K562 (cell line): ENCODE measurements at regions not wholly inside any gene's neighbourhood (a gene's known extent, or its start where the extent isn't known, plus 50 kb on each side); places are given as distances from the start of the nearest gene placed in this dataset.

ENCODE experiments used
- ATAC-seq: fragments of 200-7000 bp; cut with Tn5 transposase; 3 replicates; pipeline ENCODE4 v1.9.1; 2020; ENCODE audit warnings: moderate library complexity
- BruUV-seq: library from RNA; stranded (reverse); fragments of 400-500 nt; replicated peaks from 2 replicates; lab custom pipeline; 2021; lab: Mats Ljungman, UMichigan
- CTCF ChIA-PET: fragments of 300-600 bp; formaldehyde crosslinking; extraction: SDS; loops from one replicate; lab custom pipeline; 2021; ENCODE audit warnings: low intra/inter-chr PET ratio; lab: Yijun Ruan, JAX
- POLR2A ChIA-PET: fragments of 300-600, 350-650 bp; sonication (Branson Sonifier 250); formaldehyde crosslinking; extraction: SDS; loops from one replicate; lab custom pipeline; 2021; ENCODE audit warnings: antibody characterized with exemption, inconsistent platforms; lab: Yijun Ruan, JAX
- DNase-seq, 4 experiments: peaks; one replicate each; pipeline versions ENCODE4 v3.0.0 to v3.0.0-alpha.2; 2011 to 2018; ENCODE audit warnings: low spot score in 3 of 4, mixed read lengths in 3 of 4; ENCODE audit errors: extremely low read depth in 1 of 4
- FAIRE-seq: peaks from 2 replicates; lab custom pipeline; 2011; peaks lifted over from hg19 to GRCh38; lab: Jason Lieb, UNC
- H2AFZ ChIP-seq: 2 replicates; pipeline ENCODE4 v1.6.0; 2011; ENCODE audit warnings: low read depth, low read length, control low read depth, inconsistent platforms
- H3K27ac ChIP-seq: fragments of 200-600 bp; 3 replicates; pipeline ENCODE4 v1.8.0; 2011; ENCODE audit warnings: low read depth, mild to moderate bottlenecking, control low read depth, inconsistent platforms, low read length, moderate library complexity, mixed read lengths; ENCODE audit errors: extremely low read depth
- H3K27me3 ChIP-seq, 2 experiments: fragments of 300-600 bp in 1 of 2; 2 replicates in 1 of 2; 3 replicates in 1 of 2; pipeline versions ENCODE4 v1.6.0 to v1.8.0; 2011; ENCODE audit warnings: inconsistent platforms in 2 of 2, low read length in 2 of 2, mild to moderate bottlenecking in 1 of 2, mixed read lengths in 1 of 2, moderate library complexity in 1 of 2; ENCODE audit not compliant: control insufficient read depth in 2 of 2, insufficient read depth in 2 of 2
- H3K36me3 ChIP-seq: fragments of 300-600 bp; 3 replicates; pipeline ENCODE4 v1.8.0; 2011; ENCODE audit warnings: mild to moderate bottlenecking, low read length, inconsistent platforms; ENCODE audit not compliant: control insufficient read depth, insufficient read depth
- H3K4me1 ChIP-seq, 2 experiments: fragments of 200-600 bp in 1 of 2; replicated peaks in 1 of 2; 2 replicates in 1 of 2; 3 replicates in 1 of 2; pipeline versions ENCODE4 v1.5.1 to v1.8.0; 2011; ENCODE audit warnings: inconsistent platforms in 2 of 2, low read length in 2 of 2, mild to moderate bottlenecking in 1 of 2, mixed read lengths in 1 of 2, moderate library complexity in 1 of 2; ENCODE audit not compliant: control insufficient read depth in 2 of 2, insufficient read depth in 2 of 2
- H3K4me2 ChIP-seq: 2 replicates; pipeline ENCODE4 v1.6.1; 2011; ENCODE audit warnings: low read length, control low read depth, inconsistent platforms, mixed read lengths; ENCODE audit not compliant: insufficient read depth
- H3K4me3 ChIP-seq: fragments of 200-600 bp; sonication (generic), shearing (Covaris generic); 2 replicates; pipeline ENCODE4 v1.5.1; 2016; ENCODE audit warnings: control low read depth, inconsistent platforms
- H3K79me2 ChIP-seq: fragments of 200-600 bp; 3 replicates; pipeline ENCODE4 v1.8.0; 2011; ENCODE audit warnings: low read length, inconsistent platforms; ENCODE audit not compliant: control insufficient read depth, insufficient read depth
- H3K9ac ChIP-seq, 2 experiments: 2 replicates each; pipeline versions ENCODE4 v1.6.0 to v1.6.1; 2011; ENCODE audit warnings: low read depth in 2 of 2, low read length in 2 of 2, control low read depth in 1 of 2, inconsistent platforms in 1 of 2, mild to moderate bottlenecking in 1 of 2, mixed read lengths in 1 of 2; ENCODE audit not compliant: insufficient read depth in 1 of 2
- H3K9me1 ChIP-seq: one replicate; pipeline ENCODE4 v1.6.0; 2011; ENCODE audit warnings: inconsistent platforms, mild to moderate bottlenecking, low read length, moderate library complexity; ENCODE audit not compliant: control insufficient read depth, insufficient read depth
- H3K9me3 ChIP-seq: replicated peaks from 2 replicates; pipeline ENCODE4 v1.5.1; 2011; ENCODE audit warnings: low read depth, low read length, inconsistent platforms; ENCODE audit not compliant: control insufficient read depth, insufficient read depth
- H4K20me1 ChIP-seq: replicated peaks from 2 replicates; pipeline ENCODE4 v1.6.1; 2011; ENCODE audit warnings: low read length, inconsistent platforms, mixed read lengths; ENCODE audit not compliant: control insufficient read depth, insufficient read depth
- DNMT1 ChIP-seq: fragments of 450-650 bp; IDR thresholded peaks from 2 replicates; pipeline ENCODE4 v1.6.1; 2016; ENCODE audit warnings: antibody characterized with exemption, mild to moderate bottlenecking
- FIP1L1 ChIP-seq: fragments of 200-400 bp; formaldehyde crosslinking; IDR thresholded peaks from 2 replicates; pipeline ENCODE4 v1.6.1; 2018; ENCODE audit warnings: mild to moderate bottlenecking, low read depth, low read length; ENCODE audit not compliant: poor library complexity, severe bottlenecking
- JUND ChIP-seq, 2 experiments: IDR thresholded peaks; 2 replicates in 1 of 2; 3 replicates in 1 of 2; pipeline ENCODE4 v1.6.1; 2011; ENCODE audit warnings: borderline replicate concordance in 2 of 2, low read depth in 2 of 2, low read length in 2 of 2, improper control_type of control experiment in 1 of 2, missing biosample characterization in 1 of 2, missing genetic modification characterization in 1 of 2, missing genetic modification reagents in 1 of 2
- KAT8 ChIP-seq: fragments of 450-650 bp; IDR thresholded peaks from 2 replicates; pipeline ENCODE4 v1.6.1; 2016; ENCODE audit warnings: low read depth, mild to moderate bottlenecking
- KDM2B ChIP-seq: fragments of 250-450 bp; sonication (Bioruptor Pico); IDR thresholded peaks from 2 replicates; pipeline ENCODE4 v1.8.0; 2021; ENCODE audit warnings: mild to moderate bottlenecking, moderate library complexity
- KLF6 ChIP-seq: fragments of 250-450 bp; sonication (Bioruptor Pico); IDR thresholded peaks from 2 replicates; pipeline ENCODE4 v1.4.0; 2020; ENCODE audit warnings: mild to moderate bottlenecking, moderate library complexity, borderline replicate concordance
- RBM15 ChIP-seq: fragments of 200-400 bp; formaldehyde crosslinking; IDR thresholded peaks from 2 replicates; pipeline ENCODE4 v1.6.1; 2018; ENCODE audit warnings: mild to moderate bottlenecking, low read length, moderate library complexity; ENCODE audit not compliant: insufficient read depth
- RFX1 ChIP-seq: fragments of 450-650 bp; IDR thresholded peaks from 2 replicates; pipeline ENCODE4 v1.6.1; 2016; ENCODE audit warnings: mild to moderate bottlenecking, moderate library complexity
- SIX5 ChIP-seq, 2 experiments: IDR thresholded peaks; 2 replicates each; pipeline ENCODE4 v1.6.1; 2011; ENCODE audit warnings: low read length in 2 of 2, borderline replicate concordance in 1 of 2, low read depth in 1 of 2, mild to moderate bottlenecking in 1 of 2, moderate library complexity in 1 of 2; ENCODE audit not compliant: insufficient read depth in 1 of 2
- ZNF507 ChIP-seq: conservative IDR thresholded peaks from 2 replicates; pipeline ENCODE4 v1.6.1; 2017; ENCODE audit warnings: missing genetic modification characterization, missing compliant biosample characterization
- in situ Hi-C: fragments of 300-500 bp; cut with MboI; formaldehyde crosslinking; loops from 4 replicates; pipeline ENCODE4 v1.15.0; 2018; ENCODE audit warnings: inconsistent platforms, mixed read lengths
- intact Hi-C: fragments of 100-400 bp; cut with micrococcal nuclease; formaldehyde crosslinking; loops from 2 replicates; pipeline ENCODE4 v1.14.2; 2022
- TF ChIP-seq, protein P1 (sequence below): sonication (generic); formaldehyde crosslinking; IDR thresholded peaks from 2 replicates; pipeline ENCODE4 v1.8.1; 2023; ENCODE audit warnings: mild to moderate bottlenecking, missing genetic modification reagents
- TF ChIP-seq, protein P2 (sequence below), 3 experiments: fragments of 200-800 bp in 1 of 3; fragments of 250-450 bp in 1 of 3; fragments of 450-650 bp in 1 of 3; sonication (Bioruptor Pico) in 1 of 3; sonication (Bioruptor generic) in 1 of 3; formaldehyde crosslinking in 1 of 3; IDR thresholded peaks; 2 replicates each; pipeline versions ENCODE4 v1.6.1 to v1.8.0; 2016 to 2022; ENCODE audit warnings: mild to moderate bottlenecking in 2 of 3, missing genetic modification characterization in 2 of 3, missing compliant biosample characterization in 1 of 3, moderate library complexity in 1 of 3

DNA sequence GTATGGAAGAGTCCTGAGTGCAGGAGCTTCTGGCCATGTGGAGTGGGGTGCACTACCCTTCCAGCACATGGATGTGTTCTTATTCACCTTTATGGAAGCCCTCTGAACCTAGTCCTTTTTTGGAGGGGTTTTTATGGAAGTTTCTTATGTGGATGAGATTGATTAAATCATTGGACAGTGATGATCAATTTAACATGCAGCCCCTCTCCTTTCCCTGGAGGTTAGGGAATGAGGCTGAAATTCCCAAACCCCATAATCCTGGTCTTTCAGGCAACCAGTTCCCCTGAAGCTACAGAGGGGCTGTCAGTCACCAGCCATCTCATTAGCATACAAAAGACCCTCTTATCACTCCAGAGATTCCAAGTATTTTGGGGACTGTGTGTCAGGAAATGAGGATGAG lies 183.9 kb upstream of the MAP3K7 start:
- Histone ChIP-seq H3K27ac (no peak overlapping the region), H3K9me1 (no peaks in the 10 kb centered on the region), H3K9ac (no peak overlapping the region), H2AFZ (no peak overlapping the region), H3K4me1 (no peaks in the 10 kb centered on the region), H3K27me3 (no peaks in the 10 kb centered on the region), H4K20me1 (no peaks in the 10 kb centered on the region), H3K4me3 (no peak overlapping the region), H3K9me3 (no peaks in the 10 kb centered on the region), H3K36me3 (no peaks in the 10 kb centered on the region), H3K4me2 (no peak overlapping the region), H3K79me2 (no peaks in the 10 kb centered on the region)
- ATAC-seq (no peak), FAIRE-seq (no peak), DNase-seq (no peak)
- BruUV-seq, result no TSS peak
- in situ Hi-C loops (no loop called here), intact Hi-C loops (no loop called here)
- ChIA-PET CTCF (no interaction called here), POLR2A (no interaction called here)
- no peak for TF ChIP-seq ZNF507 (tag)
- TF ChIP-seq DNMT1, result no peak
- TF ChIP-seq, protein P1, sequence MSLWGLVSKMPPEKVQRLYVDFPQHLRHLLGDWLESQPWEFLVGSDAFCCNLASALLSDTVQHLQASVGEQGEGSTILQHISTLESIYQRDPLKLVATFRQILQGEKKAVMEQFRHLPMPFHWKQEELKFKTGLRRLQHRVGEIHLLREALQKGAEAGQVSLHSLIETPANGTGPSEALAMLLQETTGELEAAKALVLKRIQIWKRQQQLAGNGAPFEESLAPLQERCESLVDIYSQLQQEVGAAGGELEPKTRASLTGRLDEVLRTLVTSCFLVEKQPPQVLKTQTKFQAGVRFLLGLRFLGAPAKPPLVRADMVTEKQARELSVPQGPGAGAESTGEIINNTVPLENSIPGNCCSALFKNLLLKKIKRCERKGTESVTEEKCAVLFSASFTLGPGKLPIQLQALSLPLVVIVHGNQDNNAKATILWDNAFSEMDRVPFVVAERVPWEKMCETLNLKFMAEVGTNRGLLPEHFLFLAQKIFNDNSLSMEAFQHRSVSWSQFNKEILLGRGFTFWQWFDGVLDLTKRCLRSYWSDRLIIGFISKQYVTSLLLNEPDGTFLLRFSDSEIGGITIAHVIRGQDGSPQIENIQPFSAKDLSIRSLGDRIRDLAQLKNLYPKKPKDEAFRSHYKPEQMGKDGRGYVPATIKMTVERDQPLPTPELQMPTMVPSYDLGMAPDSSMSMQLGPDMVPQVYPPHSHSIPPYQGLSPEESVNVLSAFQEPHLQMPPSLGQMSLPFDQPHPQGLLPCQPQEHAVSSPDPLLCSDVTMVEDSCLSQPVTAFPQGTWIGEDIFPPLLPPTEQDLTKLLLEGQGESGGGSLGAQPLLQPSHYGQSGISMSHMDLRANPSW, result no peak
- no peak for TF ChIP-seq JUND (IDR thresholded peaks at IDR 0.05; ENCODE audit: borderline replicate concordance, low read depth, low read length)
- TF ChIP-seq JUND (tag; IDR thresholded peaks at IDR 0.05; ENCODE audit: borderline replicate concordance, low read depth, low read length), result no peak
- TF ChIP-seq, protein P2, sequence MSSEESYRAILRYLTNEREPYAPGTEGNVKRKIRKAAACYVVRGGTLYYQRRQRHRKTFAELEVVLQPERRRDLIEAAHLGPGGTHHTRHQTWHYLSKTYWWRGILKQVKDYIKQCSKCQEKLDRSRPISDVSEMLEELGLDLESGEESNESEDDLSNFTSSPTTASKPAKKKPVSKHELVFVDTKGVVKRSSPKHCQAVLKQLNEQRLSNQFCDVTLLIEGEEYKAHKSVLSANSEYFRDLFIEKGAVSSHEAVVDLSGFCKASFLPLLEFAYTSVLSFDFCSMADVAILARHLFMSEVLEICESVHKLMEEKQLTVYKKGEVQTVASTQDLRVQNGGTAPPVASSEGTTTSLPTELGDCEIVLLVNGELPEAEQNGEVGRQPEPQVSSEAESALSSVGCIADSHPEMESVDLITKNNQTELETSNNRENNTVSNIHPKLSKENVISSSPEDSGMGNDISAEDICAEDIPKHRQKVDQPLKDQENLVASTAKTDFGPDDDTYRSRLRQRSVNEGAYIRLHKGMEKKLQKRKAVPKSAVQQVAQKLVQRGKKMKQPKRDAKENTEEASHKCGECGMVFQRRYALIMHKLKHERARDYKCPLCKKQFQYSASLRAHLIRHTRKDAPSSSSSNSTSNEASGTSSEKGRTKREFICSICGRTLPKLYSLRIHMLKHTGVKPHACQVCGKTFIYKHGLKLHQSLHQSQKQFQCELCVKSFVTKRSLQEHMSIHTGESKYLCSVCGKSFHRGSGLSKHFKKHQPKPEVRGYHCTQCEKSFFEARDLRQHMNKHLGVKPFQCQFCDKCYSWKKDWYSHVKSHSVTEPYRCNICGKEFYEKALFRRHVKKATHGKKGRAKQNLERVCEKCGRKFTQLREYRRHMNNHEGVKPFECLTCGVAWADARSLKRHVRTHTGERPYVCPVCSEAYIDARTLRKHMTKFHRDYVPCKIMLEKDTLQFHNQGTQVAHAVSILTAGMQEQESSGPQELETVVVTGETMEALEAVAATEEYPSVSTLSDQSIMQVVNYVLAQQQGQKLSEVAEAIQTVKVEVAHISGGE (CRISPR knock-in tag; IDR thresholded peaks at IDR 0.05), result no peak
- TF ChIP-seq RBM15, result no peak
- no peak for TF ChIP-seq KDM2B
- no peak for TF ChIP-seq KAT8
- no peak for TF ChIP-seq RFX1
- TF ChIP-seq FIP1L1, result no peak
- TF ChIP-seq SIX5 (IDR thresholded peaks at IDR 0.05; ENCODE audit: borderline replicate concordance in 1 of 2, insufficient read depth in 1 of 2, low read depth in 1 of 2, low read length in 2 of 2), result no peak
- TF ChIP-seq KLF6 (CRISPR knock-in tag), result no peak
- TF ChIP-seq, all 486 proteins: peak for 0
